ENCODE measurements at regions not wholly inside any gene's neighbourhood (a gene's known extent, or its start where the extent isn't known, plus 50 kb on each side); places are given as distances from the start of the nearest gene placed in this dataset.
A peak's percentile ranks its signal among the peaks of the same experiment; 100 is the strongest.

GRCh38 chr10:10833955-10834354 lies 183.7 kb upstream of the CELF2 start:
- Histone ChIP-seq H3K4me3 (no peak overlapping the region), H3K27me3 (no peaks in the 10 kb centered on the region), H3K9me3 (no peaks in the 10 kb centered on the region), H3K4me1 (no peaks in the 10 kb centered on the region), H3K36me3 (no peaks in the 10 kb centered on the region), H3K27ac (no peak overlapping the region)
- DNase-seq = no peak
- no peak for TF ChIP-seq POLR2A (IDR thresholded peaks at IDR 0.05)
- TF ChIP-seq, protein P1, sequence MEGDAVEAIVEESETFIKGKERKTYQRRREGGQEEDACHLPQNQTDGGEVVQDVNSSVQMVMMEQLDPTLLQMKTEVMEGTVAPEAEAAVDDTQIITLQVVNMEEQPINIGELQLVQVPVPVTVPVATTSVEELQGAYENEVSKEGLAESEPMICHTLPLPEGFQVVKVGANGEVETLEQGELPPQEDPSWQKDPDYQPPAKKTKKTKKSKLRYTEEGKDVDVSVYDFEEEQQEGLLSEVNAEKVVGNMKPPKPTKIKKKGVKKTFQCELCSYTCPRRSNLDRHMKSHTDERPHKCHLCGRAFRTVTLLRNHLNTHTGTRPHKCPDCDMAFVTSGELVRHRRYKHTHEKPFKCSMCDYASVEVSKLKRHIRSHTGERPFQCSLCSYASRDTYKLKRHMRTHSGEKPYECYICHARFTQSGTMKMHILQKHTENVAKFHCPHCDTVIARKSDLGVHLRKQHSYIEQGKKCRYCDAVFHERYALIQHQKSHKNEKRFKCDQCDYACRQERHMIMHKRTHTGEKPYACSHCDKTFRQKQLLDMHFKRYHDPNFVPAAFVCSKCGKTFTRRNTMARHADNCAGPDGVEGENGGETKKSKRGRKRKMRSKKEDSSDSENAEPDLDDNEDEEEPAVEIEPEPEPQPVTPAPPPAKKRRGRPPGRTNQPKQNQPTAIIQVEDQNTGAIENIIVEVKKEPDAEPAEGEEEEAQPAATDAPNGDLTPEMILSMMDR (IDR thresholded peaks at IDR 0.05) = no peak

- no peaks in the 10 kb centered on the region for H3K27me3 ChIP-seq
- no peaks in the 10 kb centered on the region for H3K4me1 ChIP-seq
- H3K9me3 ChIP-seq = peaks cover 0 to 4% (median 0%) of the 10 kb centered on the region in 4 donors
- H3K27ac ChIP-seq = no peak overlapping the region
- no peak for DNase-seq
- TF ChIP-seq POLR2A (IDR thresholded peaks at IDR 0.05) = no peak
- TF ChIP-seq, protein P1 (IDR thresholded peaks at IDR 0.05) = no peak
- H3K36me3 ChIP-seq = no peaks in the 10 kb centered on the region
- no peak overlapping the region for H3K4me3 ChIP-seq
Measured at GRCh38 chr10:10844251-10844650, 173.4 kb upstream of the CELF2 start.

DNA sequence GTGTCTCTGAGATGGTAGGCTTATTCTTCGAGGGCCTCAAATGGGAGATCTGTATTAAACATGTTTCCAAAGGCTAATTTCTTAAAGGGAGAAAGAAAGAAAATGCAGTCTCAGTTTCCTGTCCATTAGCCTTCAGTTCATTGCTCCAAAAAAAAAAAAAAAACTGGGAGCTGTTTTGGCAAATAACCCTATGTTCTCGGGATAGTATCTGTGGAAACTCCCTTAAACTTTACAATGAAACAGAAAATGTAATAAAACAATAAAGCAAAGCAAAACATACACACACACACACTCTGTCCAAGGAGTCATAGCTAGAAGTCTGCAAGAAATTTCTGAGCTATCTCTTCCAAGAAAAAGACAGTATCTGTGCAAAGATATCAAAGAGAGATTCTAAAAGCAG lies 172.5 kb upstream of the CELF2 start:
- no peaks in the 10 kb centered on the region for H3K36me3 ChIP-seq
- H3K4me1 ChIP-seq = no peaks in the 10 kb centered on the region
- H3K27ac ChIP-seq = no peak overlapping the region
- TF ChIP-seq, protein P1 (IDR thresholded peaks at IDR 0.05) = no peak
- no peak for TF ChIP-seq POLR2A (IDR thresholded peaks at IDR 0.05)
- no peaks in the 10 kb centered on the region for H3K9me3 ChIP-seq
- no peaks in the 10 kb centered on the region for H3K27me3 ChIP-seq
- DNase-seq = no peak
- H3K4me3 ChIP-seq = no peak overlapping the region

- H3K36me3 ChIP-seq = no peaks in the 10 kb centered on the region
- no peaks in the 10 kb centered on the region for H3K27me3 ChIP-seq
- peak overlapping the region in 2 of 4 donors; percentile 7 to 23 for H3K27ac ChIP-seq
- no peak for DNase-seq
- H3K4me1 ChIP-seq = no peaks in the 10 kb centered on the region
- H3K4me3 ChIP-seq = no peak overlapping the region
- no peak for TF ChIP-seq POLR2A (IDR thresholded peaks at IDR 0.05)
- TF ChIP-seq, protein P1 (IDR thresholded peaks at IDR 0.05) = no peak
- H3K9me3 ChIP-seq = no peaks in the 10 kb centered on the region
Measured at GRCh38 chr10:10845826-10846503, 171.7 kb upstream of the CELF2 start.

DNA sequence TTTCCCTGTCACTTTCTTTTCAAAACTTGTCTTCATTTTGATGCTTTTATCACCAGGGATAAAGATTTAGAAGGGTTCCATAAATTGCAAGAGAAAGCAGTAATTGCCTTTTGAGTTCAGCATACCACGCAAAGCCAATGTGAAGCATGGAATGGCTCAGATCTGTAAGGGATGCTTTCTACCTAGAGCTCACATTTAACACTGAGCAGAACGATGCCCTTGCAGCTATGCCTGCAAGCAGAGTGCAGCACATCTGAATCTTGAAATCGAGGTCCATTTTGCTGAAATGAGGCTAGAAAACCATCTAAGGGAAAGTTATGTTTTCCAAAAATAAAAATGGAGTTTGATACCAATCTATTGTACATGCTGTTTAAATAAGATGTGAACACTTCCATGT lies 171.2 kb upstream of the CELF2 start:
- no peak overlapping the region for H3K4me3 ChIP-seq
- no peak for DNase-seq
- no peak for TF ChIP-seq POLR2A (IDR thresholded peaks at IDR 0.05)
- TF ChIP-seq, protein P1 (IDR thresholded peaks at IDR 0.05) = no peak
- no peaks in the 10 kb centered on the region for H3K27me3 ChIP-seq
- H3K4me1 ChIP-seq = no peaks in the 10 kb centered on the region
- H3K36me3 ChIP-seq = no peaks in the 10 kb centered on the region
- H3K9me3 ChIP-seq = no peaks in the 10 kb centered on the region
- peak overlapping the region in 2 of 4 donors; percentile 7 to 23 for H3K27ac ChIP-seq

DNA sequence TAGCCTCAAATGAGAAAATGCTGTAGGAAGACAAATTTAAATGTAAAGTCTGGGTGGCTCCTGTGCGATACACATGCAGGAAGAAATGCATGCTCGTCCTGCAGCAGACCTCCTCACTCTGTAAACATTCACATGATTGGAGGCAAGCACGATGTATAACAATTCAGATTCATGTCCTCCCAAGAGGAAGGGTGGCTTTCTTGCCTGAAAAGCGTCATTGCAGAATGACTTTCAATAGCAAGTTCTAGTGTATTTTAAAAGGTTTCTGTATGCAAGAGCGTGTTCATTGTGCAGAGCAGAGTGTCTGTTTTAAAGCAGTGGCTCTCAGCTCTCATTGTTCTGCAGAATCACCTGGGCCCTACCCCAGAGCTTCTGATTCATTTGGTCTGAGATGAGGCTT lies 170.3 kb upstream of the CELF2 start:
- Histone ChIP-seq H3K27ac (no peak overlapping the region), H3K36me3 (no peaks in the 10 kb centered on the region), H3K4me1 (no peaks in the 10 kb centered on the region), H3K4me3 (no peak overlapping the region), H3K27me3 (no peaks in the 10 kb centered on the region), H3K9me3 (no peaks in the 10 kb centered on the region)
- TF ChIP-seq, protein P1 (IDR thresholded peaks at IDR 0.05) = no peak
- TF ChIP-seq POLR2A (IDR thresholded peaks at IDR 0.05) = no peak
- no peak for DNase-seq
